ENCODE measurements at regions not wholly inside any gene's neighbourhood (a gene's known extent, or its start where the extent isn't known, plus 50 kb on each side); places are given as distances from the start of the nearest gene placed in this dataset.

GRCh38 chr15:91609231-91609630 lies 244.3 kb upstream of the SLCO3A1 start:
- in situ Hi-C loops (cut with MboI) (no loop called here), intact Hi-C loops (cut with micrococcal nuclease; ENCODE audit: unreplicated experiment) (no loop called here)
- DNase-seq (ENCODE audit: low read depth, low spot score) = no peak
- Histone ChIP-seq H3K79me2 (ENCODE audit: control insufficient read depth, insufficient read depth, low read length) (no peaks in the 10 kb centered on the region), H3K4me2 (ENCODE audit: control insufficient read depth, insufficient read depth) (no peak overlapping the region), H3K27me3 (replicated peaks in 1 of 2; ENCODE audit: control insufficient read depth in 2 of 2, insufficient read depth in 2 of 2, low read length in 1 of 2) (no peaks in the 10 kb centered on the region), H2AFZ (ENCODE audit: control insufficient read depth, low read depth, low read length) (no peak overlapping the region), H3K4me1 (ENCODE audit: control insufficient read depth, insufficient read depth, low read length) (no peaks in the 10 kb centered on the region), H3K9ac (ENCODE audit: control insufficient read depth, insufficient read depth, low read length) (no peak overlapping the region), H3K27ac (ENCODE audit: control insufficient read depth, insufficient read depth) (no peak overlapping the region), H3K4me3 (no peak overlapping the region), H4K20me1 (ENCODE audit: control insufficient read depth, insufficient read depth) (no peaks in the 10 kb centered on the region), H3K9me3 (replicated peaks; ENCODE audit: control insufficient read depth, insufficient read depth, low read length) (no peaks in the 10 kb centered on the region), H3K36me3 (ENCODE audit: control insufficient read depth in 2 of 2, insufficient read depth in 2 of 2, low read length in 1 of 2) (no peaks in the 10 kb centered on the region)
- 42% methylated on average over 8 of the region's 8 CpGs for WGBS (ENCODE audit: insufficient coverage, insufficient replicate concordance, low lambda C conversion rate, missing lambda C conversion rate)
- TF ChIP-seq CHD2 (IDR thresholded peaks at IDR 0.05; ENCODE audit: borderline replicate concordance, low read depth, low read length) (no peak), RFX5 (IDR thresholded peaks at IDR 0.05; ENCODE audit: low read depth, low read length) (no peak), BCL3 (IDR thresholded peaks at IDR 0.05; ENCODE audit: borderline replicate concordance, insufficient read depth, low read depth, low read length, poor library complexity, severe bottlenecking) (no peak), ATF3 (IDR thresholded peaks at IDR 0.05; ENCODE audit: borderline replicate concordance, extremely low read depth, low read depth, low read length) (no peak), IKZF1 (conservative IDR thresholded peaks at IDR 0.05) (no peak), HCFC1 (IDR thresholded peaks at IDR 0.05; ENCODE audit: low read length) (no peak), JUNB (IDR thresholded peaks at IDR 0.05) (no peak), MEF2B (IDR thresholded peaks at IDR 0.05; ENCODE audit: partially characterized antibody, poor library complexity, severe bottlenecking) (no peak), ZNF384 (IDR thresholded peaks at IDR 0.05; ENCODE audit: borderline replicate concordance, low read depth, low read length) (no peak), JUND (IDR thresholded peaks at IDR 0.05; ENCODE audit: low read depth, low read length) (no peak), POLR2AphosphoS5 (IDR thresholded peaks at IDR 0.05; ENCODE audit: low read length) (no peak), CTCF (IDR thresholded peaks at IDR 0.05 in 2 of 3, conservative IDR thresholded peaks at IDR 0.05 in 1 of 3; ENCODE audit: control insufficient read depth in 2 of 3, extremely low read depth in 1 of 3, insufficient read depth in 1 of 3, low read depth in 3 of 3, low read length in 3 of 3) (no peak), TARDBP (IDR thresholded peaks at IDR 0.05; ENCODE audit: borderline replicate concordance) (no peak)
- TF ChIP-seq, protein P1, sequence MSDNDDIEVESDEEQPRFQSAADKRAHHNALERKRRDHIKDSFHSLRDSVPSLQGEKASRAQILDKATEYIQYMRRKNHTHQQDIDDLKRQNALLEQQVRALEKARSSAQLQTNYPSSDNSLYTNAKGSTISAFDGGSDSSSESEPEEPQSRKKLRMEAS (IDR thresholded peaks at IDR 0.05; ENCODE audit: low read depth, low read length) = no peak
- no TSS peak for BruUV-seq (replicated peaks)
- no peak for FAIRE-seq
- ATAC-seq = no peak
- ChIA-PET SMC1A (ENCODE audit: uncharacterized antibody, unreplicated experiment) (no interaction called here), RAD21 (ENCODE audit: unreplicated experiment) (no interaction called here), POLR2A (no interaction called here), CTCF (no interaction called here)
